Spleen (tissue), 11 donors: ENCODE measurements at regions not wholly inside any gene's neighbourhood (a gene's known extent, or its start where the extent isn't known, plus 50 kb on each side); places are given as distances from the start of the nearest gene placed in this dataset.

Experiments used
- DNase-seq: peaks from one replicate; pipeline ENCODE4 v3.0.0-alpha.2; 2020
- H3K27ac ChIP-seq, 8 donors: fragments of 200-600 bp; sonication (generic) in 7 of 8; 1 replicate in 4 of 8; 2 replicates in 4 of 8; pipeline versions ENCODE4 v1.5.0 to v1.8.0; 2016 to 2021; ENCODE audit warnings: inconsistent platforms in 4 of 8, mild to moderate bottlenecking in 4 of 8, moderate library complexity in 1 of 8
- H3K27me3 ChIP-seq, 7 donors: fragments of 200-600 bp; sonication (generic) in 6 of 7; replicated peaks in 1 of 7; 1 replicate in 4 of 7; 2 replicates in 3 of 7; pipeline versions ENCODE4 v1.5.0 to v1.8.0; 2016 to 2021; ENCODE audit warnings: inconsistent platforms in 3 of 7, mild to moderate bottlenecking in 1 of 7
- H3K36me3 ChIP-seq, 6 donors: fragments of 200-600 bp; sonication (generic) in 5 of 6; 1 replicate in 4 of 6; 2 replicates in 2 of 6; pipeline versions ENCODE4 v1.5.0 to v1.8.0; 2016 to 2021; ENCODE audit warnings: inconsistent platforms in 2 of 6
- H3K4me1 ChIP-seq, 6 donors: fragments of 200-600 bp; sonication (generic) in 5 of 6; 1 replicate in 3 of 6; 2 replicates in 3 of 6; pipeline versions ENCODE4 v1.5.0 to v1.8.0; 2016 to 2021; ENCODE audit warnings: inconsistent platforms in 3 of 6
- H3K4me3 ChIP-seq, 8 donors: fragments of 200-600 bp; sonication (generic) in 7 of 8; 1 replicate in 4 of 8; 2 replicates in 4 of 8; pipeline versions ENCODE4 v1.5.0 to v1.8.0; 2016 to 2021; ENCODE audit warnings: inconsistent platforms in 4 of 8, mild to moderate bottlenecking in 4 of 8, moderate library complexity in 2 of 8
- H3K9me3 ChIP-seq, 8 donors: fragments of 200-600 bp; sonication (generic) in 7 of 8; 1 replicate in 4 of 8; 2 replicates in 4 of 8; pipeline versions ENCODE4 v1.5.0 to v1.8.0; 2016 to 2021; ENCODE audit warnings: inconsistent platforms in 4 of 8
- CTCF ChIP-seq, 11 experiments: fragments of 200-600 bp in 7 of 11; fragments of 450-650 bp in 4 of 11; sonication (generic) in 4 of 11; IDR thresholded peaks in 8 of 11; conservative IDR thresholded peaks in 3 of 11; 1 replicate in 7 of 11; 2 replicates in 4 of 11; pipeline versions ENCODE4 v1.4.0 to v1.8.0; 2016 to 2021; ENCODE audit warnings: antibody characterized with exemption in 11 of 11, inconsistent platforms in 4 of 11, mild to moderate bottlenecking in 1 of 11
- POLR2A ChIP-seq, 3 donors: fragments of 450-650 bp; IDR thresholded peaks; one replicate each; pipeline ENCODE4 v1.5.1; 2017; ENCODE audit warnings: antibody characterized with exemption in 3 of 3, mild to moderate bottlenecking in 1 of 3
- POLR2AphosphoS5 ChIP-seq, 3 donors: sonication (generic); formaldehyde crosslinking; IDR thresholded peaks; one replicate each; pipeline ENCODE4 v1.5.1; 2017; ENCODE audit warnings: antibody characterized with exemption in 3 of 3
- WGBS, 5 donors: extraction: QIAGEN DNeasy Blood & Tissue Kit in 3 of 5; methylation state at CpG; one replicate each; pipeline versions ENCODE4 v1.1.5 to v1.1.7; 2013 to 2018; 5-methylcytosine and 5-hydroxymethylcytosine counted together
- intact Hi-C: fragments of 100-400 bp; cut with DNase I; formaldehyde crosslinking; loops from one replicate; pipeline ENCODE4 v1.15.0; 2023; ENCODE audit warnings: low total_unique reads
- donor health status: healthy with polysubstance abuse.
- donor health status: DM: no; HTN: no; CAD: no; lungs with moderate emphysema.
- donor health status: DM: no; HTN: no; CAD: no.
- donor health status: Bipolar disorder and iron deficiency.
- donor health status: healthy.
- donor health status: DM: no; HTN: no; CAD: no.
- donor health status: DM: yes; HTN: yes; CAD: no.

GRCh38 chr5:110082863-110083262 lies 393.1 kb downstream of the MAN2A1 start:
- TF ChIP-seq POLR2AphosphoS5 (IDR thresholded peaks at IDR 0.05) (no peak), CTCF (IDR thresholded peaks at IDR 0.05 in 8 of 11, conservative IDR thresholded peaks at IDR 0.05 in 3 of 11) (no peak), POLR2A (IDR thresholded peaks at IDR 0.05) (no peak)
- 76 to 98% (median 93%) methylated on average over 2 of the region's 2 CpGs for WGBS, 5 donors

GRCh38 chr5:110085826-110086225 lies 396.1 kb downstream of the MAN2A1 start:
- Histone ChIP-seq H3K36me3 (no peaks in the 10 kb centered on the region), H3K4me3 (no peak overlapping the region), H3K9me3 (no peaks in the 10 kb centered on the region), H3K4me1 (no peaks in the 10 kb centered on the region), H3K27ac (no peak overlapping the region), H3K27me3 (no peaks in the 10 kb centered on the region)
- intact Hi-C loops: no loop called here
- DNase-seq: no peak
- 93 to 96% (median 93%) methylated on average over 1 of the region's 1 CpG for WGBS, 5 donors
- no peak for TF ChIP-seq CTCF (IDR thresholded peaks at IDR 0.05 in 8 of 11, conservative IDR thresholded peaks at IDR 0.05 in 3 of 11)
- TF ChIP-seq POLR2A (IDR thresholded peaks at IDR 0.05): no peak
- no peak for TF ChIP-seq POLR2AphosphoS5 (IDR thresholded peaks at IDR 0.05)

More at GRCh38 chr5:110082863-110083262, 393.1 kb downstream of the MAN2A1 start:
- Histone ChIP-seq H3K36me3 (no peaks in the 10 kb centered on the region), H3K9me3 (no peaks in the 10 kb centered on the region), H3K4me1 (no peaks in the 10 kb centered on the region), H3K27ac (no peak overlapping the region), H3K27me3 (no peaks in the 10 kb centered on the region), H3K4me3 (no peak overlapping the region)
- intact Hi-C loops: no loop called here
- DNase-seq: no peak

GRCh38 chr5:110086658-110087388 lies 397.1 kb downstream of the MAN2A1 start:
- no peak overlapping the region for H3K27ac ChIP-seq
- H3K36me3 ChIP-seq: no peaks in the 10 kb centered on the region
- WGBS, 5 donors: 72 to 79% (median 75%) methylated on average over 6 of the region's 6 CpGs
- no peak for TF ChIP-seq POLR2A (IDR thresholded peaks at IDR 0.05)
- no peak for TF ChIP-seq POLR2AphosphoS5 (IDR thresholded peaks at IDR 0.05)
- no peak for TF ChIP-seq CTCF (IDR thresholded peaks at IDR 0.05 in 8 of 11, conservative IDR thresholded peaks at IDR 0.05 in 3 of 11)
- no peak overlapping the region for H3K4me3 ChIP-seq
- DNase-seq: no peak
- no peaks in the 10 kb centered on the region for H3K27me3 ChIP-seq
- H3K4me1 ChIP-seq: no peaks in the 10 kb centered on the region
- intact Hi-C loops: no loop called here
- no peaks in the 10 kb centered on the region for H3K9me3 ChIP-seq

GRCh38 chr5:110087829-110088228 lies 398.1 kb downstream of the MAN2A1 start:
- WGBS, 5 donors: 71 to 88% (median 80%) methylated on average over 7 of the region's 7 CpGs
- no peak for DNase-seq
- H3K4me1 ChIP-seq: no peaks in the 10 kb centered on the region
- no peaks in the 10 kb centered on the region for H3K27me3 ChIP-seq
- intact Hi-C loops: no loop called here
- H3K9me3 ChIP-seq: no peaks in the 10 kb centered on the region
- no peak overlapping the region for H3K4me3 ChIP-seq
- no peak overlapping the region for H3K27ac ChIP-seq
- TF ChIP-seq CTCF (IDR thresholded peaks at IDR 0.05 in 8 of 11, conservative IDR thresholded peaks at IDR 0.05 in 3 of 11): no peak
- TF ChIP-seq POLR2AphosphoS5 (IDR thresholded peaks at IDR 0.05): no peak
- no peaks in the 10 kb centered on the region for H3K36me3 ChIP-seq
